Gastrocnemius medialis (tissue), 4 donors: ENCODE measurements at regions not wholly inside any gene's neighbourhood (a gene's known extent, or its start where the extent isn't known, plus 50 kb on each side); places are given as distances from the start of the nearest gene placed in this dataset.
A peak's percentile ranks its signal among the peaks of the same experiment; 100 is the strongest.

ENCODE experiments used
- ATAC-seq, 2 donors: fragments of 150-250 bp; one replicate each; pipeline ENCODE4 v1.9.1; 2016
- DNase-seq, 2 donors: peaks; one replicate each; pipeline ENCODE4 v3.0.0-alpha.2; 2019
- H3K27ac ChIP-seq, 4 donors: fragments of 200-600 bp; sonication (generic); 1 replicate in 1 of 4; 2 replicates in 3 of 4; pipeline ENCODE4 v1.5.1; 2016 to 2018; ENCODE audit warnings: mild to moderate bottlenecking in 2 of 4, moderate library complexity in 1 of 4
- H3K27me3 ChIP-seq, 3 donors: fragments of 200-600 bp; sonication (generic) in 2 of 3; 1 replicate in 1 of 3; 2 replicates in 2 of 3; pipeline versions ENCODE4 v1.5.1 to v1.6.0; 2016 to 2019; ENCODE audit warnings: mild to moderate bottlenecking in 1 of 3, moderate library complexity in 1 of 3
- H3K36me3 ChIP-seq, 2 donors: fragments of 200-600 bp; sonication (generic) in 1 of 2; one replicate each; pipeline ENCODE4 v1.5.1; 2017 to 2018
- H3K4me1 ChIP-seq, 2 donors: fragments of 200-600 bp; sonication (generic) in 1 of 2; one replicate each; pipeline ENCODE4 v1.5.1; 2016 to 2017; ENCODE audit warnings: mild to moderate bottlenecking in 2 of 2
- H3K4me3 ChIP-seq, 4 donors: fragments of 200-600 bp; sonication (generic) in 3 of 4; 1 replicate in 1 of 4; 2 replicates in 3 of 4; pipeline ENCODE4 v1.5.1; 2016 to 2019; ENCODE audit warnings: mild to moderate bottlenecking in 2 of 4
- H3K9me3 ChIP-seq, 3 donors: fragments of 200-600 bp; sonication (generic) in 2 of 3; 1 replicate in 1 of 3; 2 replicates in 2 of 3; pipeline ENCODE4 v1.5.1; 2016 to 2019
- POLR2A ChIP-seq, 2 donors: fragments of 450-650 bp; IDR thresholded peaks; one replicate each; pipeline ENCODE4 v1.6.1; 2017; ENCODE audit warnings: antibody characterized with exemption in 2 of 2, mild to moderate bottlenecking in 2 of 2, moderate library complexity in 2 of 2
- in situ Hi-C, 4 donors: fragments of 200-750 bp; cut with MboI; loops; one replicate each; pipeline versions ENCODE4 v1.15.0 to v1.8.0; 2017; ENCODE audit warnings: low sequenced_read_pairs in 4 of 4
- intact Hi-C: fragments of 100-400 bp; cut with DNase I; formaldehyde crosslinking; loops from one replicate; pipeline ENCODE4 v1.15.1; 2023; ENCODE audit warnings: low total_unique reads
- TF ChIP-seq, protein P1 (sequence below), 5 experiments: fragments of 450-650 bp in 3 of 5; fragments of 200-600 bp in 2 of 5; sonication (generic) in 2 of 5; IDR thresholded peaks in 4 of 5; conservative IDR thresholded peaks in 1 of 5; 1 replicate in 4 of 5; 2 replicates in 1 of 5; pipeline ENCODE4 v1.5.1; 2016 to 2019; ENCODE audit warnings: antibody characterized with exemption in 5 of 5, mild to moderate bottlenecking in 3 of 5, moderate library complexity in 3 of 5

GRCh38 chrX:65607070-65607742, 60.2 kb upstream of the MSN start:
- Histone ChIP-seq H3K27ac (no peak overlapping the region), H3K4me1 (peaks cover 0 to 8% of the 10 kb centered on the region in 2 donors), H3K4me3 (no peak overlapping the region), H3K27me3 (no peaks in the 10 kb centered on the region), H3K9me3 (no peaks in the 10 kb centered on the region), H3K36me3 (no peaks in the 10 kb centered on the region)
- in situ Hi-C loops = loop anchor here in 1 of 4 donors (10.0 kb wide), 1 partner anchor 98 kb away; no protein-coding TSS in a partner anchor
- ATAC-seq (no peak), DNase-seq (no peak)
- intact Hi-C loops = no loop called here
- TF ChIP-seq, protein P1, sequence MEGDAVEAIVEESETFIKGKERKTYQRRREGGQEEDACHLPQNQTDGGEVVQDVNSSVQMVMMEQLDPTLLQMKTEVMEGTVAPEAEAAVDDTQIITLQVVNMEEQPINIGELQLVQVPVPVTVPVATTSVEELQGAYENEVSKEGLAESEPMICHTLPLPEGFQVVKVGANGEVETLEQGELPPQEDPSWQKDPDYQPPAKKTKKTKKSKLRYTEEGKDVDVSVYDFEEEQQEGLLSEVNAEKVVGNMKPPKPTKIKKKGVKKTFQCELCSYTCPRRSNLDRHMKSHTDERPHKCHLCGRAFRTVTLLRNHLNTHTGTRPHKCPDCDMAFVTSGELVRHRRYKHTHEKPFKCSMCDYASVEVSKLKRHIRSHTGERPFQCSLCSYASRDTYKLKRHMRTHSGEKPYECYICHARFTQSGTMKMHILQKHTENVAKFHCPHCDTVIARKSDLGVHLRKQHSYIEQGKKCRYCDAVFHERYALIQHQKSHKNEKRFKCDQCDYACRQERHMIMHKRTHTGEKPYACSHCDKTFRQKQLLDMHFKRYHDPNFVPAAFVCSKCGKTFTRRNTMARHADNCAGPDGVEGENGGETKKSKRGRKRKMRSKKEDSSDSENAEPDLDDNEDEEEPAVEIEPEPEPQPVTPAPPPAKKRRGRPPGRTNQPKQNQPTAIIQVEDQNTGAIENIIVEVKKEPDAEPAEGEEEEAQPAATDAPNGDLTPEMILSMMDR (IDR thresholded peaks at IDR 0.05 in 4 of 5, conservative IDR thresholded peaks at IDR 0.05 in 1 of 5) = no peak

GRCh38 chrX:65602221-65602560, 65.3 kb upstream of the MSN start:
- H3K36me3 ChIP-seq = no peaks in the 10 kb centered on the region
- peak overlapping the region; percentile 71 to 84 (median 79) for H3K27ac ChIP-seq
- in situ Hi-C loops = loop anchor here in 1 of 4 donors (10.0 kb wide), 1 partner anchor 103 kb away; no protein-coding TSS in a partner anchor
- H3K4me1 ChIP-seq = peaks cover 6 to 14% of the 10 kb centered on the region in 2 donors
- TF ChIP-seq, protein P1 (IDR thresholded peaks at IDR 0.05 in 4 of 5, conservative IDR thresholded peaks at IDR 0.05 in 1 of 5) = no peak
- DNase-seq (no peak), ATAC-seq (no peak)
- intact Hi-C loops = no loop called here
- H3K9me3 ChIP-seq = no peaks in the 10 kb centered on the region
- no peaks in the 10 kb centered on the region for H3K27me3 ChIP-seq
- H3K4me3 ChIP-seq = no peak overlapping the region

GRCh38 chrX:65601530-65602220, 65.8 kb upstream of the MSN start:
- ATAC-seq (peak; percentile 89 to 91), DNase-seq (peak; percentile 50 to 62)
- no peaks in the 10 kb centered on the region for H3K27me3 ChIP-seq
- intact Hi-C loops (no loop called here), in situ Hi-C loops (loop anchor here in 1 of 4 donors (10.0 kb wide), 1 partner anchor 103 kb away; no protein-coding TSS in a partner anchor)
- no peak overlapping the region for H3K4me3 ChIP-seq
- H3K36me3 ChIP-seq = no peaks in the 10 kb centered on the region
- TF ChIP-seq POLR2A (IDR thresholded peaks at IDR 0.05) = peak; percentile 12 to 41
- TF ChIP-seq, protein P1 (IDR thresholded peaks at IDR 0.05 in 4 of 5, conservative IDR thresholded peaks at IDR 0.05 in 1 of 5) = peak in 3 of 5 experiments; percentile 8 to 30 (median 21)
- no peaks in the 10 kb centered on the region for H3K9me3 ChIP-seq
- H3K4me1 ChIP-seq = peaks cover 6 to 14% of the 10 kb centered on the region in 2 donors
- peak overlapping the region; percentile 71 to 84 (median 79) for H3K27ac ChIP-seq

DNA sequence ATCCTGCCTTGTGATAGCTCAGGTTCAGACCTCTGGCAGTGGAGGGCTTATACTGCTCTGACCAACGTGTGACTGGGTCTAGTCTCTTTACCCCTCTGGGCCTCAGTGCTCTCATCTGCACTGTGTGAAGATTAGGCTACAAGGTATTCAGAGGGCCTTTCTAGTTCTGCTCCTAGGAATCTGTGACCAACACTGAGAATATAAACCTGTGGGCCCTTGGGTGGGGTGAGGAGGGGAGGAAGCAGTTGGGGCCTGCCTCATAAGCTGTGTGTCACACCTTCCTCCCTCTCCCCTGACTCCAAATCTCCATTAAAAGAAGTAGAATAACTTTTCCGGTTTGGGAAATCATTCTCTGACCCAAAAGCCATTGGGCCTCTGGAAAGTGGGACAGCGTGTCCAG, 66.3 kb upstream of the MSN start:
- ATAC-seq (peak in 1 of 2 donors; percentile 25), DNase-seq (no peak)
- in situ Hi-C loops = loop anchor here in 1 of 4 donors (10.0 kb wide), 1 partner anchor 104 kb away; no protein-coding TSS in a partner anchor
- no peaks in the 10 kb centered on the region for H3K9me3 ChIP-seq
- no peaks in the 10 kb centered on the region for H3K36me3 ChIP-seq
- TF ChIP-seq, protein P1 (IDR thresholded peaks at IDR 0.05 in 4 of 5, conservative IDR thresholded peaks at IDR 0.05 in 1 of 5) = no peak
- TF ChIP-seq POLR2A (IDR thresholded peaks at IDR 0.05) = no peak
- H3K27me3 ChIP-seq = no peaks in the 10 kb centered on the region
- no peak overlapping the region for H3K4me3 ChIP-seq
- H3K27ac ChIP-seq = peak overlapping the region; percentile 71 to 84 (median 79)
- intact Hi-C loops = no loop called here
- H3K4me1 ChIP-seq = peaks cover 7 to 19% of the 10 kb centered on the region in 2 donors
